NCI-H1417 treated with DMSO at 0.1 percent for 48 hours (cell line): ENCODE measurements at regions not wholly inside any gene's neighbourhood (a gene's known extent, or its start where the extent isn't known, plus 50 kb on each side); places are given as distances from the start of the nearest gene placed in this dataset.
A peak's percentile ranks its signal among the peaks of the same experiment; 100 is the strongest.
"Not testable (repeated sequence)": the region's sequence is repeated elsewhere in the genome, so short reads cannot be mapped to it uniquely, and the experiment has no call there.

ENCODE experiments used
- DNase-seq: peaks from one replicate; lab custom pipeline; 2025; lab: John Stamatoyannopoulos, UW

- no peak for DNase-seq
Observed at GRCh38 chr7:121563177-121563576, 167.1 kb upstream of the FAM3C start.

GRCh38 chr7:121562259-121562658 lies 166.2 kb upstream of the FAM3C start:
- DNase-seq: no peak

DNA sequence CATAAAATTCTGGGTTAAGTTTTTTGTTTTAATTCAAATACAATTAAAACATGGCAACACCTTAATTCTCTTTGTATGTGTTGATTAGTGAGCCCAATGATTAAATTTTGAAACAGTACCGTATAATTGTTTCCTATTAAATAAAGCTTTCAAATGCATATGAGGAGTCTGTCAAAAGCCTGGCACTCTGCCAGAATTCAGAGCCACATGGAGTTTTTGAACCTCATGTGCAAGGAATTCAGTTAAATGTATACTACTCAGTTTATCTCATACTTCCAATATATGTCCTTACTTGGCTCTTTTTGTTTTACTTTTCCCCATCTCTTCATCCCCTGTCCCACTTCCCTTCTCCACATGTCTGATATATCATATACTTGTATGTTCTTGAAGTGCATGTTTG lies 165.6 kb upstream of the FAM3C start:
- no peak for DNase-seq

GRCh38 chr7:121560267-121560990 lies 164.3 kb upstream of the FAM3C start:
- no peak for DNase-seq

DNA sequence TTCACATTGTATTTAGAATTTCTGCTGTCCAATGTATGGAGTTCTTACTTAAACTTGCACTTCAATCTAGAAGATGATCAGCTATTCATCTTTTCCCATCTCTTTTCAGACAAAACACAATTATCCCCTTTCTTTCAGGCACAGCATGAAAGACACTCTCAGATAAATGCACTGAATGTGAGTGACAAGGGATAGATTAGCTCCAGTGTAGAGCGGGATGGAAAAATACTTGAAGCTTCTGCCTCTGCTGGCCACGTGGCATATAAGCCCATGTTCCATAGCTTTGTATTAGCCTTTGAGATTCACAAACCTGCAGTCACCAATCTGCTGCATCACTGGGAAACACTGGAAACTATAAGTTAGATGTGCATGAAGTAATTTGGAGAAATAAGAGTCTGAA lies 162.2 kb upstream of the FAM3C start:
- no peak for DNase-seq

DNA sequence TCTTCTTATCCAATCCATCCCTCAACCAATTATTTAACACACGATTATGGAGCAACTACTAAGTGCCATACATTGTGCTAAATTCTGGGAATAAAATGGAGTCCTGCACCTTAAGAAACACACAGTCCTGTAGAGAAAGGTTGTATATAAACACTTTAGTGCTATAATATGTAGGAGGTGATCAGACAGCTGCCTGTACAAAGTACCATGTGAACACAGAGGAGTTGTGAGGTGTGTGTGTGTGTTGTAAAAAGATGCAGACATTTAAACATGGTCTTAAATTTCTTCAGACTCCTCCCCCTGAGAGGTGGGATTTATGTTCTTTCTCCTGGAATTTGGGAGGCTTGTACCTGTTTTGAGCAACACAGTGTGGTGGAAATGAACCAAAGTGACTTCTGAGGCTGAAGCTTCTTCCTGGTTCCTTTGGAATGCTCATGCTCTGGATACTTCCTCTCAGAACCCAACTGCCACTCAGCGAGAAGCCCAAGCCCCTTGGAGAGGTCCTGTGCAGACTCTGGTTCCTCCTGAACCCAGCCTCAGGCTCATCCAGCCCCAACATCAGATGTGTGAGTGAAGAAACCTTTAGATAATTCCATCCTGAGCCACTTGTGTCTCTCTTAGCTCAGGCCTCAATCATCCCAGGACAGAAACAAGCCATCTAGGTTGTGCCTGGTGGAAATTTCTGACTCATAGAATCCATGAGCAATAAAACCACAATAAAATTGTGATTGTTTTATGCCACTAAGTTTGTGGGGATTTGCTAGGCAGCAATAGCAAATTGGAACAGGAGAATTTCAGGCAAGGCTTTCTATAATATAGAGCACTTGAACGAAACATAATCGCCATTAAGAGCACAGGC lies 161.2 kb upstream of the FAM3C start:
- no peak for DNase-seq

DNA sequence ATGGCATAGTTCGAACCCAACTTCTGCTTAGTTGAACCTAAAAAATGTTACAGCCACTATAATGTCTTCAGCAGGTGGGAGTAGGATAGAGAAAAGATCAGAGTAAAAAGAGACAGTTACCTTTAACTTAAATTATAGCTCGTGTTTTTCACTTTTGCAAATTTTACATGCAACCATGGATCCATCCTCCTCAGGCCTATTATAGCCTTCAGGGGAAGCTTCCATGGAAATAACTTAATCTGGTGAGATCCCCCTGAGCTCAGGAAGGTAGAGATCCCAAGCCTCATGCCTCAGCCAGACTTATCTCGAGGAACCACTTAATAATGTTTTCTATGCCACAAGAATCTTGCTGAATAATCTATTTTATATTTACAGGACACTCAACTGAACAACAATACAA lies 159.4 kb upstream of the FAM3C start:
- no peak for DNase-seq

DNA sequence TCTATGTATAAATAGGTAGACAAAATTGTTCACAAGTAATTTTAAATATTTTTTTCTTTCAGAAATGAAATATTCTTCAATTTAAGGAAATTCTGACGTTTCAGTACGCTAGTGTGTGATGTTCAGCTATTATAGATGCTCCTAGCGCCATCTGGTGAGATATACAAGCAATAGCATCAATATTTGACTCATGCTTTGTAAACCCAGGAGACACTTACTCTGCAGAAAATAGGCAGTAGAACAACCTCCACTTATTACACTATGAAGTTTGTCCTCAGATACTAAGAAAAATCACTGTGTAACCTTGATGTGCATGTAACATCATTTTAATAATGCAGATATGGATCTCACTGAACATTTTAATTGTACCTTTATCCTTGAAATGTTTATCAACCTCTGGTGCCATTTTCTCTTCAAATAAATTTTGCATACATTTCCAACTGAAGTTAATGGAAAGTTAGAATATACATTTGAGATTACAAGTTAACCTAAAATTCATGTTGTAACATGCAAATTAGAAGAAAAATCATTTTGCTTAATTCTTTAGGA lies 151.5 kb upstream of the FAM3C start:
- peak; percentile 54 for DNase-seq

DNA sequence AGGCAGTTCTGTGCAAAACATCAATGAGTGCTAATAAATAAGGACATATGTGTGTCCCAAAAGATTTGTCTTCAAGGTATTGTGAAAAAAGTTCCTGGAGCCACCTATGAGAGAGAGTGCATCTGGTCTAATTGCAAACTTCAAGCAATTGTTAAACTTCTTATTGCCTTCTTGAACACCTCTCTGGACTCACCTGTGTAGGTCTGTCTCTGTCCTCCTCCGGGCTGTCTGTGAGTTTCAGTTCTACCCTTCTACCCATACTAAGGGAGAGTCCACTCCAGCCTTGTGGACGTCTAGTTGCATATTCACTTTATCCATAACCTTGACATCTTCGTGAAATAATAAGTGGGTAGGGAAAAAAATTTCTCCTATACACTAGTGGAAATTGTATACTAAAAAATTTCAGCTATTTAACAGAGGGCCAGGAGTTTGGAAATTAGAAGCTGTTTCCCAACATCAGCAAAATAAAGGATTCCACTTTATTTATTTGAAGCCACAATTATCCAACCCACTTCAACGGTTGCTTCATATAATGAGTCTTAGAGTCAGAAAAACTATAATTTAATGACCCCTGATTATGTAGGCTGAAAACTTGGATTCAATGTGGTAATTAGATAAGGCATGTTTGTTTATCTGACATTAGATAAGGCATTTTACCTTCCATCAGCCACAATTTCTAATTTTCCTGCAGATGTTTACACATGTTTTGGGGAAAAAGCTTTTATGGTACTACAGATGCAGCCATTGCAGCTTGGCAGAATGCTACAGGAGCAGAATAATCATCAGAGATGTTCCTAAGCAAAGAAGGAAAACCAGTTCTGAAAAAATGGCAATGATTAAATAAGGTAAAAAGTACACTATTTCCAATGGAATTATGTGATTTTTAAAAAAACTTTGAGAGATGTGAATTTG lies 150.8 kb upstream of the FAM3C start:
- no peak for DNase-seq

GRCh38 chr7:121545418-121545817 lies 149.3 kb upstream of the FAM3C start:
- DNase-seq: no peak

GRCh38 chr7:121544726-121545125 lies 148.6 kb upstream of the FAM3C start:
- no peak for DNase-seq

DNA sequence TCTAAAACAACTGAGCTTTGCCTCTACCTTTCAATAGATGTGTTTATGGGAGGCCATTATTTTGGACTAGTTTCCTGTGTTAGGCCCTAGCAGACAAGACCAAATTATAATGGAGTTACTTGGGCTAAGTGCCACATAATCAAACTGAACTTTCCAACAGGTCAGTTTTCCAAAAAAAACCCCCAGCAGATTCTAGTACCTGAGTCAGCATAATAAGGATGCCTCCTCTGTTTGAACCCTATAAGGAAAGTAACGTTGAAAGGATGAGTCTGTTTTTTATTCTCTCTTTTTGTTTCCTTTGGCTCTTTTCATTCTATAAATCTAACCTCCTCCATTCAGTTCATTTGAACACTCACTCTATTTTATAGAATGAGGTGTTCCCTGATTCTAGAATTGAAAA lies 148.1 kb upstream of the FAM3C start:
- DNase-seq: no peak

DNA sequence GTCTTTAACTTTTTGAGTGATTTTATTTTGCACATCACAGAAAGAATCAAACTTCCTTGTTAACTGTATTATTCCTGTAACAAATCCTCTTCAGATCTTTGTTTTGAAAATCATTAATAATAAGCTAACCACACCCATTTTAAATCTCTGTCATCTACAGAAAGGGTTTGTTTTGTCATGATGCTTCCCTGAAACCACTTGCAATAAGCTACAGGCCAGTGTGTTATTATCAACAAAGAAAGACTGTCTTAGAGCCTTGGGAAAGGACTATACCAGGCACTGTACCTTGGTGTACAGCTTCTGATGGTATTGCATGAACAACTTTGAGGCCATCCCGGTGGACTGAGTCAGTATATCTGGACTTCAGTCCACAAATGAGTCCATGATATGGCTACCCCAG lies 145.3 kb upstream of the FAM3C start:
- no peak for DNase-seq

DNA sequence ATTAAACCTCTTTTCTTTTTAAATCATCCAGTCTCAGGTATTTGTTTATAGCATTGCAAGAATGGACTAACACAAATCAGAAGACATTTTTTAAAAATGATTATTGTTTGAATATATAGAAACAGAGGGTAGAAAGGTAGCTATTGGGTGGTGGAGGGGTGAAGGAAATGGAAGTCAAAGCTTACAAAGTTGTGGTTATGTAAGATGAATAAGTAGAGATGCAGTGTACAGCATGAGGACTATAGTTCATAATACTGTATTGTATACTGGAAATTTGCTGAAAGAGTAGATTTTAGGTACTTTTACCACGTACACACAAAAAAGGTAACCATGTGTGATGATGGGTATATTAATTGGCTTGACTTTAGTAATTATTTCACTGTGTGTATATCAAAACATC lies 144.0 kb upstream of the FAM3C start:
- DNase-seq: no peak

GRCh38 chr7:121537031-121537430 lies 140.9 kb upstream of the FAM3C start:
- DNase-seq: no peak

DNA sequence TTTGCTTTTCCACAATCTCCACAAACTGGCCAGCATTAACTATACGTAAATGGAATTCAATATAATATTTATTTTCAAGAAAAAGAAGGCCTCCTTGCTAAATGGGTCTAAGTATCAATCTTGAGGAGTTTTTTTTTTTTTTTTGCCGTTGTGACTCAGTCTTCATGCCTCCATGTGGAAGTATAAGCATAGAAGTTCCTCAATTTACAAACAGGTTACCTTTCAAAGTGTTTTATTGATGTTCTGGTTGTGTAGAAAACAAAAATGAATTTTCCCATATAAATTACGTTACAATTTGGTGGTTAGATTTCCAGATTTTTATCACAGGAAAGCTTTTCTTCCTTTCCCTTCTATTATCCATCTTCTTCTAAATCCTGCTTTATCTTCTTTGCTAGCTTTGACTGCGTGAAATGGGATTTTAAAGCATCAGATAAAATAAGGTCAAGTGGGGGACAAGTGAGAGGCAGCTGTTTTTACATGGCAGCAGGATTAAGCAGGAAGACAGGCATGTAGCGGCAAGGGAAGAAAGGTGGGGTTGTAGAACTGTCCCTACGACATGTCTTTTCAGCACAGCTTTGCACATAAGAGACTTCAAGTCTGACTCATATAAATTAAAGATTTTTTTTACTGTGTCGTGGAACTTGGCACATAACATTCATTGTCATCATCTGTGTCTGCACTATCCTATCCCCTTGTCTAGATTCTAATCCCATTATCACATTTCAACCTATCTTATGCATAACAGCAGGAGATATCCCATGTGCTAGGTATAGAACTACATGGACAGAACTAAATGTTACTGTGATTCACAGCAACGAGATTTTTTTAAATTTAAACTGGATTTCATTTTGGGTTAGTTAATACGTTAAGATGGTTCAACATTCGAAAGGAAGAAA lies 135.3 kb upstream of the FAM3C start:
- no peak for DNase-seq

DNA sequence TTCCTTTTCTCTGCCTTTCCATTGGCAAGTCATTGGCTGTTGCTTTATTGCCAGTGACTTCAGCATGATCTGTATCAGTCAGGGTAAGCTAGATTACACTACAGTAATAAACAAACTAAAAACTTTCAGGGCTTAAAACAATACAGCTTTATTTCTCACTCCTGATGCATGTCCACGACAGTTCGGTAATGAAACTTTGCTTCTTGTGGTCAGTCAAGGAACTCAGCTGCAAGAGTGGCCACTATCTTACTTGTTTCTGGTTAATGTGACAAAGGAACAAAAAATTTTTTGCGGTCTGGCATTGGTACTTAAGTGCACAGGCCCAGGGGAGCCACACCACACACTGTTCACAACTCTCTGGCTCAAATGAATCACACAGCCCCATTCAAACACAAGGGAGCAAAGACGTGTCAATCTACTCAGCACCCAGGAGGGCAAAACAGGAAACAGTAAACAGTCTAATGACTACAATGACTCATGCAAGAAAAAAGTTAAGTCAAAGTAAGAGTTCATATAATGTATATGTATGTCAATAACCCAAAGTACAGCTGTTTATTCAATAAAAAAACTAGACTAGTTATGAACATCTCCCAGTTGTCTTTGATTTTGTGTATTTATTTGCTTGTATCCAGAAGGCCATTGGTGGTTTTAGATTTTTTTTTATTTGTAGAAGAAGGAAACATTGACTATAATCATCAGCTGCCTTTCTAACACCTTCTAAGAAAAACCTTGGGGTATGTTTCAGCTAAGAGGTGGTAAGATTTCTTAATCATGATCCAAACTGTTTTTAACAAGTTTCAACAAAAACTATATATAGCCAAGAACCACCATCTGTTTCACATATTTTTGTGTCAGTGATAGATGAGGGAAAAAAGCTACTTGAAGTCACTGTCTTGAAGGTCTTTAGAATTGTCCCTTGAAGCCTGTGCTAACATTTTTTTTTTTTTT lies 134.4 kb upstream of the FAM3C start:
- DNase-seq: no peak

DNA sequence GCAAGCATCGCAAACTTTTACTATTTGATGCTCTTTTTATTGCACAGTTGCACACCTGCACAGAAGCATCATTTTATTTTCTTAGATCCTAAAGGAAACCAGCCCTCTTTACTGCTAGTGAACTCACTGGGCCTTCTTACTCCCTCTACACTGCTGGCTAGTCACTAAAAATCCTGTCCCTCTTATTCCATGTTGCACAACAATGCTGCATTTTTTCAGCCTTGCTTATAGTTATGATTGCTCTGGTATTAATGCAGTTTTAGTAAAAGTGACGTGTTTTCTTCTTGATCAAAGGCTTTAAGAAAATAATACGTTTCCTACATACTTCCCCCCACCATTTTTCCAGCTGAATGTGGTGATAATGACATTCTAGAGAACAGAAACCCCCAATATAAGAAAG lies 132.9 kb upstream of the FAM3C start:
- DNase-seq: no peak

- DNase-seq: not testable (repeated sequence)
Observed at GRCh38 chr7:121526210-121526609, 130.1 kb upstream of the FAM3C start.
